SU-DHL-6 (cell line): ENCODE measurements at regions not wholly inside any gene's neighbourhood (a gene's known extent, or its start where the extent isn't known, plus 50 kb on each side); places are given as distances from the start of the nearest gene placed in this dataset.

Experiments
- EZH2phosphoT487 ChIP-seq: fragments of 200-600 bp; sonication (generic), shearing (Covaris generic); conservative IDR thresholded peaks from 2 replicates; pipeline ENCODE4 v1.6.1; 2018; ENCODE audit warnings: mild to moderate bottlenecking, antibody characterized with exemption, low read length, moderate library complexity, mixed read lengths
- TF ChIP-seq, protein P1 (sequence below): fragments of 200-600 bp; sonication (generic); IDR thresholded peaks from one replicate; pipeline ENCODE4 v1.5.1; 2017; ENCODE audit warnings: antibody characterized with exemption, mild to moderate bottlenecking, low read length, moderate library complexity; ENCODE audit not compliant: insufficient read depth, poor library complexity, severe bottlenecking

DNA sequence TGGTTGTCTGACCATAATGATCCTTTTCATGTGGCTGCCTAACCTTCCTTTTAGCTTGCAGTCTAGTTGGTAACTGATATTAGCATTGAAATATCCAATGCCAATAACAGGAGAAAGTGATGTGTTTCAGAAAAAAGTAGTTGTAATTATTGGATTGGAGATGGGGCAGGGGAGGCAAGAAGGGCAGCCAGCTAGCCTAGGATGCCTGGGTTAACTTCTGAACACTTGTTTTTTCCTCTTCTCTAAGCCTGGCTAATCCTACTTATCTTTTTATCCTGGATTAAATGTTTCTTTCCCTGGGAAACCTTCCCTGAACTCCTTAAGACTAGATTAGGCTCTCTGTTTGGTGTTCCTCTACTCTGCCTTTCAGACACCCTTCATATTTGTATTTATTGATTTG, 380.2 kb downstream of the TMEM135 start:
- TF ChIP-seq, protein P1, sequence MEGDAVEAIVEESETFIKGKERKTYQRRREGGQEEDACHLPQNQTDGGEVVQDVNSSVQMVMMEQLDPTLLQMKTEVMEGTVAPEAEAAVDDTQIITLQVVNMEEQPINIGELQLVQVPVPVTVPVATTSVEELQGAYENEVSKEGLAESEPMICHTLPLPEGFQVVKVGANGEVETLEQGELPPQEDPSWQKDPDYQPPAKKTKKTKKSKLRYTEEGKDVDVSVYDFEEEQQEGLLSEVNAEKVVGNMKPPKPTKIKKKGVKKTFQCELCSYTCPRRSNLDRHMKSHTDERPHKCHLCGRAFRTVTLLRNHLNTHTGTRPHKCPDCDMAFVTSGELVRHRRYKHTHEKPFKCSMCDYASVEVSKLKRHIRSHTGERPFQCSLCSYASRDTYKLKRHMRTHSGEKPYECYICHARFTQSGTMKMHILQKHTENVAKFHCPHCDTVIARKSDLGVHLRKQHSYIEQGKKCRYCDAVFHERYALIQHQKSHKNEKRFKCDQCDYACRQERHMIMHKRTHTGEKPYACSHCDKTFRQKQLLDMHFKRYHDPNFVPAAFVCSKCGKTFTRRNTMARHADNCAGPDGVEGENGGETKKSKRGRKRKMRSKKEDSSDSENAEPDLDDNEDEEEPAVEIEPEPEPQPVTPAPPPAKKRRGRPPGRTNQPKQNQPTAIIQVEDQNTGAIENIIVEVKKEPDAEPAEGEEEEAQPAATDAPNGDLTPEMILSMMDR, result no peak
- TF ChIP-seq EZH2phosphoT487, result no peak
